ENCODE measurements at regions not wholly inside any gene's neighbourhood (a gene's known extent, or its start where the extent isn't known, plus 50 kb on each side); places are given as distances from the start of the nearest gene placed in this dataset.
"Not testable (repeated sequence)": the region's sequence is repeated elsewhere in the genome, so short reads cannot be mapped to it uniquely, and the experiment has no call there.

DNA sequence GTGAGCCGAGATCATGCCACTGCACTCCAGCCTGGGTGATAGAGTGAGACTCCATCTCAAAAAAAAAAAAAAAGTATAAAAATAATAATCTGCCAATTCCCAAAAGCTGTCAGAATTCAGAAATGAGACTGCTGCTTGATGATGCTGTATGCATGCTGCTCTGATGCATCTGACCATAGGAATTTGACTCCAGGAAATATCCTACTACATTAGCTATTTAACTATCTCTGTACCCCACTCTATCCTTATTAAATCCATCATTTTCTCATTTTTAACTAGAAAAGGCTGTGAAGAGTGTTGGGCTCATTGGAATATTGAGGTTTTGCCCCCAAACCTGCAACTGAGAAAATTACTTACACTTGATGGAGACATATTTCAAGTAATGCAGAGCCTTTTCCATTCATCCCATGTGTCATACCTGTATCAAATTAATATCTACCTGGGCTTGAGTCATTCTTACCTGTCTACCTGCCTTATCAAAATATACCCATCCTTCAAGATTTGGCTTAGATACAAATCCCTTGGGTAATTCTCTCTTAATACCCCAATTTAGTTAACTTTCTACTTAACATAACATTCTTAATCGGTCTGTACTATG lies 135.2 kb upstream of the PREP start:
- DNase-seq (ENCODE audit: low read depth), result no peak

DNA sequence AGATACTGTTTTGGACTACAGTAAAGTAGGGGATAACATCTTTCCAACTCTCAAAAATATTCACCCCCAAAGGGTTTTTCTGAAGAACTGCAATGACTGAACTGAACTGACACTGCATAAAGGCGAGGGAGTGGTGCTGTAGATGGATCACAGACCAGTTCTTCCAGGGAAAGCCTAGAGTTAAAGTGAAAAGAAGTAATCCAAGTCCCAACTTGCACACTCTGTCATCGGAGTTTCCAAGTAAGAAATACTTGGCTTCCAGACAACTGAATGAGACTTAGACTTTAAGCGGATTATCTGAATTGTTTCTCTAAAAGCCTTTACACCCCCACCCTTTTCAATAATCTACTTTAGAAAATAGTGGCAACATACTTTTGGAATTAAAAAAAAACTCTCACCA lies 134.1 kb upstream of the PREP start:
- no peak for DNase-seq (ENCODE audit: low read depth)

DNA sequence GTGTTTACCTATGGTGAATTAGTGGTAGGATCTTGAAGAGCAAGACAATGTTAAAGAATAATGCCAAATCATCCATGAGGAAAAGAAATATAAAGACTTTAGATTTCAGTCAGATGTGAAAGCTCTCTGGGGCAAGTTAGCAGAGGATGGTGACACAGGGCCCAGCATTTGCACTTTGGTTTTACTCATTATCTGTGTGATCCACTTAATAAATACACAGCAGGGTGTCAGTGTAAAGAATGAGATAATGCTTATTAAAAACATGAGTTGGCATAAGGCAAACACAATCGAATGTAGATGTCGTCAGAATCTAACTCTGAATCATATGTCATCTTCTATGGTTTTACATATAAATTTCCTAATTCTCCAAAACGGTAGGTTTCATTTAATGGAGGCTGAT lies 130.4 kb upstream of the PREP start:
- DNase-seq (ENCODE audit: low read depth), result no peak

DNA sequence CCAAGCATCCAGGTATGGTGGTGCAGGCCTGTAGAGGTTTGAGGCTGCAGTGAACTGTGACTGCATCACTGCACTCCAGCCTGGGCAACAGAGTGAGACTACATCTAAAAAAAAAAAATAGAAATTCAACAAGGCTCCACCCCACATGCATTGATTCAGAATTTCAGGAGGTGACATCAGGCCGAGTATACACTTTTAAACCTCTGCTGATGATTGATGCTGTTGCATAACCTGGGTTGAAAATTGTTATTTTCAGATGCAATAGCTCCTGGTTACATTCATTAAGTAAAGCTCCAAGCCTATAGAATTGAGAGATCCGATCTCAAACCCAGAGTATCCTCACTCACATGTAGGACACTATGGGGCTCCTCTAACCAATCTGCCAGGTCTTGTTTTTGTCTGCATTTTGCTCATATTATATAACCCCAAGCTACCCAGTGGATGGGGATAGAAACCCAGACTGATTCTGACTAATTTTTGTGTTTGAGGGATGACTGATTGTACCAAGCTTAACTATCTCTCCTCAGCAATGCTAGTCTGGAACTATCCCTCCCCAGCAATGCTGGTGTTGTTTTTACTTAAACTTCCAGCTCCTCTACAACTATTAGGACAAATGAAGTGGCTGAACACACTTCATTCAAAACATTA lies 123.5 kb upstream of the PREP start:
- no peak for DNase-seq (ENCODE audit: low read depth)

DNA sequence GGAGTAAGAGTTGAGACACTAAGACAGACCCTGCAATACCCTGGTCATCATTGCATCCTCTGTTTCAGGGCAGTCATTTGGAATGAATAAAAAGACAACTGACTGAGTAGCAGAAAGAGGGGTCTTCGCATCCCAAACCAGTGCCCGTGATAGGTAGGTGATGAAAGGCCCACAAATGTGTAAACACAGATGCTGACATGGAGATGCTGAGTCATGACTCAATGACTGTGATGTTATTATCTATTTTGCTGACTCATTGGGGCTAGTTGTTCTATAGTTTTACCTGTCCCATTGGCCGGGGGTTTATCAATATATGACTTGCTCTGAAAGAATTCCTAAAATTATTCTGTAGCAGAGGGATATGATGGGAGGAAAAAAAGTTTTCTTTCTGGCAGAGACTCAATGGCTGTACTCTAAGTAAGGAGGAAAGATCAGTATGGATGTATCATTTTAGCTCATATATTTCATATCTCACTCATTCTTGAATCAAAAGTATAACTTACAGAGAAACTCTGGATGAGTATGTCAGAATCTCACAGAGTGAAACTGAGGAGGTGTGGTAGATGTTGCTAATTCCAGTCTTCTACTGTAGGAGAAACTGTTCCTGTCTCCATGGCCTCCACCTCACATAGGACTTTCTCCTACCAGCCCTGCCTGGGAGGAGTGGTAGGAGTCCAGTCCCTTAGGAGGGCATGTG lies 119.9 kb upstream of the PREP start:
- DNase-seq (ENCODE audit: low read depth), result peak; percentile 31

DNA sequence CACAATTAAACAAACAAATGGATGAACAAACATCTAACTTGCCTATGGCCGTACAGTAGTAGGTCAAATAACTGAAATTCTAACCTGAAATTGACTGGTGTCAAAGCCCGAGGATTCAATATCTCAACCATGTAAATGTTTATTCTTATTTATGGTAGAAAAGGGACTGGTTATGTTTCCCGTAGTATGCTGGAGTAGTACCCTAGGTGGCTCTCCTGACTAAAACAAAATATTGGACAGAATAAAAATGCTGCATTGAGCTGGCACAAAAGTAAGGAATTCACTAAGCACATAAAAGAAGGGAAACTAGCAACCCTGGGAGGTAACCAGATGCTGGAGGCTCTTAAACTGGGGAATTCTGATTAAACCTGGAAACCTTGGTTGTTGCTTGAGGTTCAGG lies 117.1 kb upstream of the PREP start:
- no peak for DNase-seq (ENCODE audit: low read depth)

DNA sequence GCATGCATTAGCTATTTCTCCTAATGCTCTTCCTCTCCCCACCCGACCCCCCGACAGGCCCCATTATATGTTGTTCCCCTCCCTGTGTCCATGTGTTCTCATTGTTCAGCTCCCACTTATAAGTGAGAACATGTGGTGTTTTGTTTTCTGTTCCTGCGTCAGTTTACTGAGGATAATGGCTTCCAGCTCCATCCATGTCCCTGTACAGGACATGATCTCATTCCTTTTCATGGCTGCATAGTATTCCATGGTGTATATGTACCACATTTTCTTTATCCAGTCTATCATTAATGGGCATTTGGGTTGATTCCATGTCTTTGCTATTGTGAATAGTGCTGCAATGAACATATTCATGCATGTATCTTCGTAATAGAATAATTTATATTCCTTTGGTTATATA lies 116.1 kb upstream of the PREP start:
- not testable (repeated sequence) for DNase-seq (ENCODE audit: low read depth)

DNA sequence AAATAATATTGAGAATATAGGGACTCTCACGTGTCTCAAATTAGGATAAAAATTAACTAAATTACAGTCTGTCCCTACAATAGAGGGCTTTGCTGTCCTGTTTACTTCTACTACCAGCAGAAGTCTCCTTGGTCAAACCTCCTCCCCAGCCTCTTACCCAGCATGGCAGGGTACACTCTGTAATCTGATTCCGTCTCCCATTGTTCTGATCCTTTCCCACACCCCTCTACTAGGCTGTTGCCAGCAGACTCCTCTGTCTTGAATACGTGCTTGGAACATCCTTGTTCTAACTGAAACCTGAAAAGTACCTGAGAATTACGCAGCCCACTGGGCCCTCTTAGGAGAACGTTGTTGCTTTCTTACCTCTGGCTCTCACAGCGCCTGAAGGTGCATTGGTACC lies 112.2 kb upstream of the PREP start:
- no peak for DNase-seq (ENCODE audit: low read depth)

DNA sequence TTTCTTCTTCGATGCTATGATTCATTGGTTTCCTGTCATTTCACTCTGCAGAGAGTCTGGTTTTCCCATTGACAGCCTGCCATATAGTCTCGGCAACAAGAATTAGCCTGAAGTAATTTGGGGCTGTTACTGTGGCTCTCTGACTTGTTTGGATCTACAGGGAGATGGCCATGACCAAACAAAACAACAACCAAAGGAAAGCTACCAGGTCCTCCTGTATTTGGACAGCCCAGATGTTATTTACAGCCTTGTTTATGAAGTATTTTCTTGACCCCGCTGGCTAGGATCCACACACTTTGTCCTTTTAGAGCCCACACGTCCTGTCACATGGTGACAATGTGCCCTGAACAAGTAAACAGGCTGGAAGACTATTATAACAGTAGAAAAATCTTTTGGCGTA lies 111.4 kb upstream of the PREP start:
- DNase-seq (ENCODE audit: low read depth), result no peak

DNA sequence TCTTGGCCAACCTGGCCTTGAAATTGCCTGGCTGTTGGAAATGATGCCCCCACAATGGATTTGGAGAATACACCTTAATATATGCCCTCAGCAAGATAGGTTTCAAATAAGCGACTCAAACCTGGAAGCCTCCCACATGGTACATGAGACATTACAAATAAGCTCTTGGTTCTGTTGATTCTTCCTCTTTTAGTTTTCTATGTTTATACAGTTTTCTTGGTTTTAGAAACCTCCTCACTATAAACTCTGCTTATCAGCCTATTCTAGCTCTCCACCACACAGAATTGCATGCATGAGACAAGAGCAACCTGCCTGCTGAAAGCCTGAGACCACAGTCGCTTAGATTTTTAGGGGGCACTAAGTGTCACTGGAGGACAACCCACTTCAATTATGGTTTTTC lies 108.8 kb upstream of the PREP start:
- no peak for DNase-seq (ENCODE audit: low read depth)

DNA sequence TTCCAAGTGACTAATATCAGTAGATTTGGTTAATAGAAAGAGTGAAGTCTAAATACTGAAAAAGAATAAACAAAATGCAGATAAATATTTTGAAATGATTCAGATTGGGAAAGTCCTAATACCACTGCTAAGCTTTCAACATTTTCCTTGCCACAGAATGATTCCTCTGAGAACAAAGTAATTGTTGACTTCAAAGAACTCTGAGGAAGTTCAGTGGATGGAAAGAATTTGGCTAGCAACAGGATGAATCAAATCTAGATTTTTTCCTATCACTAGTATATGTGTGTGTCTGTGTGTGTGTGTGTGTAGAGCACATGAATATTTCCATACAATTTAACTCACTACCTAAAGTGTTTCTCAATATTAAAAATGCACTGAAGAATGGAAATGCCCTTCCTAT lies 107.9 kb upstream of the PREP start:
- DNase-seq (ENCODE audit: low read depth), result peak; percentile 76

DNA sequence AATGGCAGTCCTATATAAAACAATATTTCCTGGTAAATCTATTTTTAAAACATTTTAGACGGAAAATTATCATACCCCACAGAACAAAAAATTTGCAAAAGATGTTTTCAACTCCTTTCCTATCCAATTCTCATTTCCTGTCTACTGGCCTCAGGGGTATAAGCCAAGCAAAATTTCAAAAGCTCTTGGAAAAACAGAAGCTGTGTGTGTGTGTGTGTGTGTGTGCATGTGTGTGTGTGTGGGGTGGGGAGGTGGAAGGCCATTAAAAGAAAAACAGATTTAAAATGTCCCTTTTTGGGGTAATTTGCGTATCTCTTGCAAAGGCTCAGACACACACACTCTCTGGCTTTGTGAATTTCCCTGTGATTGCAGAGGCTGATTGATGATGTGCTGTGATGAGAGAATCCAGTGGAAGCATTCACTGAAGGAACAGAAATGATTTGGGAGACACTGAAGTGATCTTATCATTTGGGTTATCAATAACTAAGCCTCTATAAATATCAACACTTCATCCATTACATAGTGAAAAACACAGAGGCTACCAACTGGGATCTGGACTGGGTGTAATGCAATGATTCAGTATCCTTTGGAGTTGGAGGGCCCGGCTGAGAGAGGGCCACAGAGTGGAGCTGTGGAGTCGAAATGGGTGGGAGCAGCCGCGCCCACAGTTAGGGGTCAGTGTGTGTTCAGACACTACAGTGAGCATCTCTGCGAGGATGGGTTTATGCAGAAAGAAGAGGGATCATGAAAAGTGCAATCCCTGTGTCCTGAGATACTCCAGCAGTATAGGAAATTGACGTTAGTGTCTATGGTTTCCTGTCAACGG lies 106.8 kb upstream of the PREP start:
- DNase-seq (ENCODE audit: low read depth), result peak; percentile 13

DNA sequence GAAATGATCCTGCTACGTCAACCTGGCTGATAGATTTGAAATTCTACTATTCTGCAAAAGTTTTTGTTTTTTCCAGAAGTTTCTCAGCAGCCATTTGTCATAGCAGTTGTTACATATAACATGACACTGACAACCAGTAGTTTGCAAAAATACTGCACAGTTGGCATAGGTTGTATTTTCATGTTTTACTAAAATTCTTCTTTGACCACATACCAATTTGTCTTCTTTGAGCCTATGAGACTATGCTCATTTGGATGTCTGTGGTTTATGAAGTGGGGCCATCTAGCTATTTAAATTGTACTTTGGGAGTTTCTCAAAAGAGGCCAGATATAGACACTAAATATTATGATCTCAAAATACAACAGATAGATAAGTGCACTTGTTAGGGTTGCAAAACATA lies 104.9 kb upstream of the PREP start:
- no peak for DNase-seq (ENCODE audit: low read depth)

DNA sequence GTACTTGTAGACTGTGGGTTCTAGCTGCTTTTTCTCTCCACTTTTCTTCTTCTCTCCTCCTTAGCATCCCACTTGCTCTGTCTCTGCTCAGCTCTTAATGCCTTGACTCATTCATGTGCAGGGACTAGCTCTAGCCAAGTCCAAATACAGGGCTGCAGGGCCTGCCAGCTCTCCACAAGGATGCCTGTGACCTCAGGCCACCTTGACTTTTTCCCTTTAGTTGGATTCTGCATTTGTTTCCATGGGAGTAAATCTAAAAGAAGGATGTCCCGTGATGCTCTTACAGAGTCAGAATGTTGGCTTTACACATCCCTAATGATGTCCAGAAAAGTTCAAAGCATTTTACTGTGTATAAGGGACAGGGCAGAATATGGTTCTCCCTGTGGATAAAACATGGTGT lies 101.8 kb upstream of the PREP start:
- DNase-seq (ENCODE audit: low read depth), result no peak

DNA sequence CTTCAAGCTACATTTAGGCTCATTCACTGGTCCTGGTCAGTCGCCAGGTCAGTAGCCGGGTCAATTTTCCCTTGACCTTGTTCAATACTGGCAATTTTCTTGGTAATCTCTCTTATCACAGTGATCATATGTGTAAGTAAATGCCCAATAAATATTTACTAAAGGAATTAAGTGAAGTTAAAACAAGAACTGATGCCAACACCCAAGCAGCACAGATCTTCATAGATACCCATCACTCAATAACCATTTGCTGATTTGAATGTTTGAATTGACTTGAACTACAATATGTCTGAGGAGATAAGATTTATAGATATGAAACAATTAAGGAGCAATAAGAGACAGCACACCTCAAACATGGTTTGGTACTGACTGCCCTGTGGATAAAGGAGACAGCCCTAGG lies 100.8 kb upstream of the PREP start:
- no peak for DNase-seq (ENCODE audit: low read depth)

DNA sequence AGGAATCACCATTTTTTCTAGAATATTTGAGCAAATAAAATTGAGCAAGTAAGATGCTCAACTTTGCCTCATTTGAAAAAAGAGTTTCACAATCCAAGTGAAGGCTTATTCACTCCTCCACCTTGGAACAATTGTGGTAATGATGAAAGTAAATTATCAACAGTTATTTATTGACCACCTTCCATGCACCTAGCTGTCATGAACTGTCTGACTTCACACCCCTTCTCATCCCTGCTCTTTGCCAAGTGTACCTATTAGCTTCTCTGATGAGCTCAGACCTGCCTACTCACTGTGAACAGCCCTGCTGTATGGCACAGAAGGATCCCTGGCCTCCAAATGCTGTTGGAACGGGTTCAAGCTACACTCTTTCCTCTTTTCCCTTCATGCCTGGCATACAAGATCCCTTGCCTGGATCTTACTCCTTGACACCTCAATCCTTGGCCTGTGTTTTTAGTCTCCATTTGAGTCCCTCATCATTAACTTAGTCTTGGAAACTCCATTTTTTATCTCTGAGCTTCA lies 99.0 kb upstream of the PREP start:
- no peak for DNase-seq (ENCODE audit: low read depth)

DNA sequence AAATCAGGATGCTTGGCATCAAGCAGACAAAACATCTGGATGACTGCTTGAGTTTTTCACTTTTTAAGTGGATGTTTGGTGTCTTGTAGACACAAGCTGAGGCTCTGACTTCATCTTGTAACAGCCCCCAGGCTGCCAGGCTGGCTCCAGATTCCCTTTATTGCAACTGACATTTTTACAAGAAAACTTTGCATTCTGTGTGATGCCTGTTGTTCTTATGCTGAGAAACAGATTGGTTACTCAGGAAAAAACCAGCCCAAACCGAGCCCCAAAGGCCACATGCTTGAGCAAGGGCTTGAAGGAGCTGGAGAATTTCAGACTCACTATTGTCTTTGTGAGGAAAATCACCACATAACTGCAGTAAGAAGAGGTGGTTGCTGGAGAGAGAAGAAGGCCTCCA lies 98.4 kb upstream of the PREP start:
- no peak for DNase-seq (ENCODE audit: low read depth)

DNA sequence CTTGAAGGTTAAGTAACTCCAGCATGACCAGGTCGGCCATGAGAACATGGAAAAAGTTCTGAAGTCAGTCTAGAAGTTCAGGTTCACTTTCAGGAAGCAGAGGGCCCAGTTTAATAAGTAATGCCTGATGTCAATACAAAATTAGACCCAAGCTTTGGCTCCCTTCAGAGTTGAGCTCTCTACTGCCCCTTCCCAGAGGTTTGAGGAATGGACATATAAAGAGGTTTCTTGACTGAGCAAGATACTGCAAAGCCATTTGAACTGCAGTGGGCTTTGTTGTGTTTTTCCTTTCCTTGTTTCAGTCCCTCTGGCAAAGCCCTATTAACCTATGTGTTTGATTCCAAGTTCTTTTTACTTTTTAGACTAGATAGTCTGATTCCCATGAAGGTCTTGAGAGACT lies 97.8 kb upstream of the PREP start:
- no peak for DNase-seq (ENCODE audit: low read depth)

DNA sequence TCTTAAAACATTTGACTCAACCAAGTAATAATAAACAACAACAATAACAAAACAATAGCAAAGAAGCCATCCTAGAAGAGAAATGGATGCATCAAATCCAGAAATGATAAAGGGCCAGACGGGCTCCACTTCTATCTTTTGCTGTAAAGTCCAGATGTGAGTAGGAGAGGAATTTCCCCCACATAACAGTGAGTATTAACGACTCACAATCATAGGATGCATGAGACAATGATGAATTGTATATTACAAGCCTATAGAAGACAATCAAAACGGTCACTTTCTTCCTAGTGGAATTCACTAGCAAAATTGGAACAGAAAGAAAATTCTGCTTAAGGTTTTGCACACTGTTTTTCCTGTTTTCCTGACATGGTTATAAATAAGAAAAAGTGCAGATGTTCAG lies 97.0 kb upstream of the PREP start:
- DNase-seq (ENCODE audit: low read depth), result no peak

DNA sequence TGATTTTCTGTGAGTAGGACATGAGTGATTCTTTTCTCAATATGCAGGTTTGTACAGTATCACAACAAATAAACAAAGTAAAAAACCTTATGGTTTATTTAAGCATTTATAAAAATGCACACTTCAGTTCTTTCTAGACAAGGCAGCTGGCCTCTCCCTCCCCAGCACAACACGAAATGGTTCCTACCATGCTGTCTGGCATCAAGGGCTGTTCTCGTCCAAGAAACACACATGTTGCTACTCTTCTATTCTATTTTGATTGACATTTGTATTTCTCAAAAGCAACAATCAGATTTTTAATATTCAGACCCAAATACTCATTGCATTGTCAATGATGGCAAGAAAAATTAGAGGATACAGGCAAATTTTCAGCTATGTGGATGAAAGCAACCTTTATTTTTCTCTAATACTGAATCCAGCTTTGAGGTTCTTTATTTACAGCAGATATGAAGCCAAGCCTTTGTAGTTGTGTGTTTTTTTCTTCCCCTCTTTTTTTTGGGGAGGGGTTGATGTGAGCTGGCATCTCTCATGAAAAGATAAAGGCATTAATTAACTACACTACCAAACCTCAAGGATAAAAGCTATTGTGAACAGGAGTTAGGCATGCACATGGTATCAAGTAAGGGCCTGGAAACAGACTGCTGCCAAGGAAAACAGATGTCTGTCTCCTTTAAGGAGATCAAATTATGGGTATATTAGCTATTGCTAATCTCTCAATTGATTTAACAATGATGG lies 96.4 kb upstream of the PREP start:
- no peak for DNase-seq (ENCODE audit: low read depth)

DNA sequence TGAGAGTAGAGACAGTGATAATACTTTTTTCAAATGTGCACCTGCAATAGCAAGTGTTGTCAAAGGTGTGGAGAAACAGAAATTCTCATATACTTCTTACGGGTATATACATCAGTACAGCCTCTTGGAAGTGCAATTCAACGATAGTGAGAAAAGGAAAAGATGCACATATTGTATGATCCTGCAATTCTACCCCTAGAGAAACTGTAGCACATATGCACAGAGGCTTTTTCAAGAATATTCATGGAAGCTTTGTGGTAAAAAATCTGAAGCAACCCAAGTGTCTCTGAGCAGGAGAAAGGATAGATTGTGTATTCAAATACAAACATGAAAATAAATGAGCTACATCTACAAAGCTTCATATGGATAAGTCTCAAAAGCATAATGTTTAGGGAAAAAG lies 94.7 kb upstream of the PREP start:
- DNase-seq (ENCODE audit: low read depth), result no peak

DNA sequence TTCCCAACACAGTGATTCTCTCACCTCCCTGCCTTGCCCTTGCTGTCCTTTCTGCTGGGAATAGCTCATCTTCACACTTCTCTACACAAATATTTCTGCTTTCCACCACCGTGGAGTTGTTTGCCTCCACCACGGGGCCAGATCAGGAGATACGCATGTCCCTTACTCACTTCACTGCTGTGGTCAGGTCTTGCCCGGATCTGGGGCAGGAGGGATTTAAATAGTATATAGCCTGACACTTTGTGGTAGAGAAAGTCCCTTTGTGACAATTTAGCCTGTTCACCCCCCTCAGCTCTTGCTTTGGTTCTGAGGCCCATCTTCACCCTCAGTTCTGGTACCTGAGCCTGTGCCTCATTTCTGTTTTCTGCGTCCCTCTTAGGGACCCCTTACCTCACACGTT lies 92.6 kb upstream of the PREP start:
- no peak for DNase-seq (ENCODE audit: low read depth)
